HUDEP-2 (cell line): ENCODE measurements at regions not wholly inside any gene's neighbourhood (a gene's known extent, or its start where the extent isn't known, plus 50 kb on each side); places are given as distances from the start of the nearest gene placed in this dataset.
A peak's percentile ranks its signal among the peaks of the same experiment; 100 is the strongest.
"Not testable (repeated sequence)": the region's sequence is repeated elsewhere in the genome, so short reads cannot be mapped to it uniquely, and the experiment has no call there.

Experiments
- DNase-seq, 76 experiments: peaks; one replicate each; lab custom pipeline; 2025; ENCODE audit not compliant: unreplicated experiment in 76 of 76; lab: John Stamatoyannopoulos, UW

DNA sequence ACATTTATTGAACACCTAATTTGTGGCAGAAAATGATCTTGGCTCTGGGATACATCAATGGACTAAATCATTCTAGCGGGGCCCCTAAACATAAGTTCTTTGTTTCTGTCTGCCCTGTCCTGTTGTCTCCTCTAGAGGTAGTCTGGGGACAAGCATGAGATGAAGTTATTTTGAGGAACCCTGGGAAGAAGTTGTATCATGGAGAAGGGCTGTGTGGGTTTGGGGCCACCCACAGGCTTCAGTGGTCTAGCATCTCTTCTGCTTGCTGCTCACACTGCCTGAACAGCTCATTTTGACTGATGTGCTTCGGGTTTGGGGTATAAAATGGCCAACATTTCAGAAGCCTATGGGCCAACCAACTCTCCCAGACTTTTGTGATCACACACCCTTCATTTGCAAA lies 50.3 kb upstream of the OSBPL11 start:
- no peak for DNase-seq

DNA sequence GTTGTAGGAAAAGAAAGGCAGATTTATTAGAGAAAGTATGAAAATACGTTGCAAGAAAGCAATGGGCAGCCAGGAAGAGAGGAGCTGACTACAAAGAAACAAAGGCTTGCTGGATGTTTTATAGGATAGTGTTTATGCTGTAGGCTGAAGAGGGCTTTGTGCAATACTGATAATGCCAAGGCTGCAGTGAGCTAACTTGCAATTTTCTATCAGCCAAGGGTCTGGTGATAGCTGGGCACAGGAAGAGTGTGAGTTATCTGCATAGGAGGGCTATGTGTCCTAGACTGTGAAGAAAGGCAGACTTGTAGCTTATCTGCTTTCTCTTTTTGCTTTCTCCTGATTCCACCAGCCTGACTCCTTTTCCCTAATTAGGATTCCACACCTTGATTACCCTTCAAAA lies 51.3 kb upstream of the OSBPL11 start:
- DNase-seq: peak in 10 of 76 experiments; percentile 2 to 39 (median 16)

DNA sequence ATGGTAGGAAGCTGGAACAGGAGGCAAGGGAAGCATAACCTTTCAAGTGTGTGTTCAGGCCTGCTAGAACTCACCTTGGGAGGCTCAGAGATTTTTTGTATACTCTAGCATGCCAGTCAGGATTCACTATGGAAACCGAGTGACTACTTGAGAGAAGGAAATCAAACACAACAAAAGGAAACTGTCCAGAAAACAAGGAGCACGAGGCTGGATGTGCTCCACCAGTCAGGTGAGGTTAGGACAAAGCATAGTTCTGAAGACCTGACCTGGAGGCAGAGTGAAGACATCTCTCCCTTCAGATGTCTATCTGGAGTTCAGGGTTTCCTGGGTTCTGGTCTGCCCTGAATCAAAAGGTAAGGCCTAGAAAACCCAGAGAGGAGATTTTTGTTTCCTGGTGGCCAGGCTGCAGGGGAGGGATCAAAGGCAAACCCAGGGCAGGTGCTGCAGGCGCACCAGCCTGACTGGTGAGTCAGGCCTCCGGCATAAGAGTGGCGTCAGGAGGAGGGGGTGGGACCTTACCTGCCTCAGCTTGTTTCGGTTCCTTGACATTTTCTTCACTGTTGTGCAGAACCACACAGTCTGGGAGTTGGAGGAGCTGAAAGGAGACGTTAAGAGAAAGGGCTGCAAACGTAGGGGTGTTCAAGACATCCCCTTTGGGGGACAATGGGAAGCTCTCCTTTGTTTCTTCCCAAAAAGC lies 52.2 kb upstream of the OSBPL11 start:
- no peak for DNase-seq

DNA sequence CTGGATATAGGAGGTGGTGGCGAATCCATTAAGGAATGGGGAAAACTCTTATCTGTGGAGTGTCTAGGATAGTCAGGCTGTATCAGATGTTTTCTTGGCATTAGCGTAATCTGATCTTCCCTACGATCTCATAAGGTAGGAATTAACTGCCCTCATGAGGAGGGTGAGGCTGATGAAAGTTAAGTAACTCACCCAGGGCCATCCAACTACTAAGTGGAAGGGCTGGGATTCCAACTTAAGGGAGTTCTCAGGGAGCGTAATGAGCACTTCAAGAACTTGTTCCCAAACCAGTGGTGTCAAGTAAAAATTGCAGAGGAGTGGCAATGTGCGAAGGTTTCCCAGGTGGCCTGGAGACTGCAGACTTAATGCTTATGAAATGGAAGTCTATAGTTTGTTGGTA lies 55.9 kb upstream of the OSBPL11 start:
- no peak for DNase-seq

DNA sequence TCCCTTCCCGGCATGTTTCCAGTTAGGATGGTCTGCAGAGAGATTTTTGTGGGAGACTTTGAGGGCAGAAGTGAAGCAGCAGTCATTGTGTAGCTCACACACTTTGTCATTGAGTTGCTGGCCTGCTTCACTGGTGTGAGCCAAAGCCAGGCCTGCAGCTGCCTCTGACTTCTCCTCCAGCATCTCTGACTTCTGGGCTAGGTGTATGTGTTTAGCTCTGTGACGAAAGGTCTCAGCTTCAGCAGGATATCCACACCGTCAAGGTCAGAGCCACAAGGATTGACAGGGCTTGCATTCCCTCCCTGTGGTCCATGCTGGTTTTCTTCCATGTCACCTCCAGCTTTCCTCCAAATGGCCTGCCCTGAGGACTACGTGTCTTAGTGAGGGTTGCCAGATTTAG lies 57.1 kb upstream of the OSBPL11 start:
- DNase-seq: no peak

DNA sequence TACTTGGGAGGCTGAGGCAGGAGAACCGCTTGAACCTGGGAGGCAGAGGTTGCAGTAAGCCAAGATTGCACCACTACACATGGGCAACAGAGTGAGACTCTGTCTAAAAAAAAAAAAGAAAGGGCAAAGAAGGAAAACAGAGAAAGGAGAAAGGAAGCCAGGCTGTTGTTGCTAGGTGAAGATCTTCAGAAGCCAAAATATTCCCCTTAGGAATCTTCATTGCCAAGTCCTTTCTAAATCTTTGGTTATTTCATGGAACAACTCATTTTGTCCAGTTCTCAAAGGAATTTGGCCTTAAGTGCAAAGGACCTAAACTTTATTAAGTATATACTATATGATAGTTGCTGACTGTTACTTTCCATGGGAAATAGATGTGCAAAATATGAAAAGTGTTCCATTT lies 59.2 kb upstream of the OSBPL11 start:
- no peak for DNase-seq

DNA sequence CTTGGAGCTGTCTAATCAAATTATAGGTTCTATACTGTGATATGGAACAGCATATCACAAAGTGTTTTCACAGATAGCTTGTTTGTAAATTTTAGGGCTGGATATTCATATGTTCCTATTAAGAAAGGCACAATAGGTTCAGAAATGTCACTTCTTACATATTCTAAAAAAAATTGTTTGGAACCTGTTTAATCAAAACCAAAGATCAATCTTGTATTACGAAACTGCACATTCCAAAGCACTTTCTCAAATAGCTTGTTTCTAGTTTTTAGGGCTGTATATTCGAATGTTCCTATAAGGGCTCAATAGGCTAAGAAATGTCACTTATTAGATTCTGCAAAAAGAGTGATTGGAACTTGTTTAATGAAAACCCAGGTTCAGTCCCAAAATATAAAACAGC lies 67.4 kb upstream of the OSBPL11 start:
- DNase-seq: no peak

DNA sequence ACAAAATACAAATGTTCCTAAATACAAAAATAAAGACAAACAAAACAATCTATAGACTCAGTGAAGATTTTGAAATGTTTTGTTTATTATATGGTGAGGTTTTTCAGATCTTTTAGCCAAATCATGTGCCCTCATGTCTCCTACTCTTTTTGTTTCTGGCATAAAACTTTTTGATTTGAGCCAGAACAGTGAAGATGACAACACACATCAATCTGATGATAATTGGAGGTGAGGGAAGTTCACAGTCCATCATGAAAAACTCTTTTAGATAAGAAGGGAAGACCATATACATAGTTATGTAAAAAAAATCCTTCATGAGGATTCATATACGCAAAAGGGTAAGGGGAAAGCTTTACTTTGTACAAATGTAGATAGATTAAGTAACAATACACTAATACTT lies 75.1 kb upstream of the OSBPL11 start:
- no peak for DNase-seq

DNA sequence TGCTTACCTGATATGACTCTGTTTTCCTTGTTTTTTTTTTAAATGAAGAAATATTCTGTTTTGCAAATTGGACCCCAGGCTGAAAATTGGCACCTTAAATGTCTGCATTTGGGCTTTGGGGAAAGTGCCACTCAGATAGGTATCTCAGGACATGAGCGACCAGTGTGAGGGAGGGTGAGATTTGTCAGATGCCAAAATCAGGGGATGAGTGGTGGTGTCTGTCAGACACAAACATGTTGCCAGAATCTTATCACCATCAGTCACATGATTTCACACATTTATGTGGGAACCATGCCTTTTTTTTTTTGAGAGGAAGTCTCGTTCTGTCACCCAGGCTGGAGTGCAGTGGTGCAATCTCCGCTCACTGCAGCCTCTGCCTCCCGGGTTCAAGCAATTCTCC lies 75.6 kb upstream of the OSBPL11 start:
- peak in 8 of 76 experiments; percentile 7 to 29 (median 14) for DNase-seq

DNA sequence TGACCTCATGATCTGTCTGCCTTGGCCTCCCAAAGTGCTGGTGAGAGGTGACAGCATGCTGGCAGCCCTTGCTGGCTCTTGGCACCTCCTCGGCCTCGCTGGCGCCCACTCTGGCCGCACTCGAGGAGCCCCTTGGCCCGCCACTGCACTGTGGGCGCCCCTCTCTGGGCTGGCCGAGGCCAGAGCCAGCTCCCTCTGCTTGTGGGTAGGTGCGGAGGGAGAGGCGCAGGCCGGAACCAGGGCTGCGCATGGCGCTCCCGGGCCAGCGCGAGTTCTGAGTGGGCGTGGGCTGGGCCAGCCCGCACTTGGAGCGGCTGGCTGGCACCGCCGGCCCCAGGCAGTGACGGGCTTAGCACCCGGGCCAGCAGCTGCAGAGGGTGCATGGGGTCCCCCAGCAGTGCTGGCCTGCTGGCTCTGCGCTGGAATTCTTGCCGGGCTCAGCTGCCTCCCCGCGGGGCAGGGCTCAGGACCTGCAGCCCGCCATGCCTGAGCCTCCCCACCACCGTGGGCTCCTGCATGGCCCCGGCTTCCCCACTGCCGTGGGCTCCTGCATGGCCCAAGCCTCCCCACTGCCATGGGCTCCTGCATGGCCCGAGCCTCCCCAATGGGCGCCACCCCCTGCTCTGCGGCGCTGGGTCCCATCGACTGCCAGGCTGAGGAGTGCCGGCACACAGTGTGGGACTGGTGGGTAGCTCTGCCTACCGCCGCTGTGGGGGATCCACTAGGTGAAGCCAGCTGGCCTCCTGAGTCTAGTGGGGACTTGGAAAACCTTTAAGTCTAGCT lies 76.4 kb upstream of the OSBPL11 start:
- DNase-seq: no peak

DNA sequence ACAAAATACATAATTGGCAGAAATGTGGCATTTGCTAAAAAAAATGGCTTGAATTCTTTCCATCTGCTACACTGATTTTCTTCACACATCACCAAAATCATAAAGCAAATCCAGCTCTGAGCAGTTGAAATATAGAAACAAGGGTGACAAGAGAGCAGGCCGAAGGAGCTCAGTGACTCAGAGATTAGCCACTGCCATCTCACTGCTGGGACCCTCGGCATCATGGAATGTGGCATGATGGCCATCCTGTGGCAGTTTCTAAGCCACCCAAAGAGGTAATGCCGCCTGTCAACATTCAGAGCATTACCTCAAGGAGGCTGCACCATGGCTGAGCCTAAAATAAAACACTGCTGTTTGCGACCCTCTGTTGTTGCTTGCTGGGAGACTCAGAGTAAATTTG lies 80.5 kb upstream of the OSBPL11 start:
- DNase-seq: no peak

DNA sequence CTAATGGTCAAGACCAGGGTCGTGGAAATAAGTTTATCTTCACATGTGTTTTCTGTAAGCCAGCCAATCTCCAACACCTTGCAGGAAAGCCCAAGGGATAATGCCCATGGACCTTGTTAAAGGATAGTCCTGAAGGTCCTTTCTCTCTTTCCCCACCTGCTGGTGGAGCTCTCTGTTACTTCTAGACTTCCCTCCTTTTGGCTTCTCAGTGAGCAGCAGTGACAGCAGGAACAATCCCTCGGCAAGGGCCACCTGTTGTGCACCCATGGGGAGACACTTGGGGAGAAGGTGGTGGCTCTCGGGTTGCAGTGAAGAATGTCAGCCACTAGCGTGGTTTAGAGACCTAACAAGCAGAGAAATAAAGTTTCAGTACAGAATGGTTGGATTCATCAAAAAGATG lies 84.0 kb upstream of the OSBPL11 start:
- DNase-seq: peak in 3 of 76 experiments; percentile 6 to 11 (median 10)

DNA sequence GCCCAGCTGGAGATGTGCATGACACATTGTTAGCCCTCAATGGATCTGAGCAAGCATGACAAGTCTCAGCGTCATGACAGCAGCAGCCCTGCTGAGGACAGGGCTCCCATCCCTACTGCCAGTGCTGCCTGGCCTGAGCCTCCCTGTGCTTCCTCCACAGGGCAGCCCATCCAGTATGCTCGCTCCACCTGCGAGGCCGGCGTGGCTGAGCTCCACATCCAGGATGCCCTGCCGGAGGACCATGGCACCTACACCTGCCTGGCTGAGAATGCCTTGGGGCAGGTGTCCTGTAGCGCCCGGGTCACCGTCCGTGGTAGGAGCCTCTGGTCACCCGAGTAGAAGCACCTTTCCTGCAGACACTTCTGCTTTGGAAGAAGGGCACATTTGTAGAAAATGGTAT lies 85.8 kb upstream of the OSBPL11 start:
- DNase-seq: no peak

DNA sequence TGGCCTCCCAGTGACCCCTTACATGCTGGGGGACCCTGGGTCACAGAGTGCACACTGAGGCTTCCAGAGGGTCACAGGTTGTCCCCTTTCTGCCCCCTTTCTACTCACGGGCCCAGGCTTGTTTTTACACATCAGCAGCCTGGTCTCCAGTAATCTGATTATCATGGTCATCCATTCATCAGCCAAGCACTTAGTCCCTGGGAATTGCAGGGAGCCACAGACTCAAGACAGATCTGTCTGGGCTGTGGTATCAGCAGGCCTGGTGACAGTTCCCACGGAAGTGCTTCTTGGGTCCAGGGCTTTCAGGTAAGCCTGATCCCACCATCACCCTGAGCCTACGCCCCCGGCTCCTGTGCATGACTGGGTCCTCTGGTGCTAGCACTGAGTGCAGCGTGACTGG lies 86.6 kb upstream of the OSBPL11 start:
- not testable (repeated sequence) for DNase-seq

DNA sequence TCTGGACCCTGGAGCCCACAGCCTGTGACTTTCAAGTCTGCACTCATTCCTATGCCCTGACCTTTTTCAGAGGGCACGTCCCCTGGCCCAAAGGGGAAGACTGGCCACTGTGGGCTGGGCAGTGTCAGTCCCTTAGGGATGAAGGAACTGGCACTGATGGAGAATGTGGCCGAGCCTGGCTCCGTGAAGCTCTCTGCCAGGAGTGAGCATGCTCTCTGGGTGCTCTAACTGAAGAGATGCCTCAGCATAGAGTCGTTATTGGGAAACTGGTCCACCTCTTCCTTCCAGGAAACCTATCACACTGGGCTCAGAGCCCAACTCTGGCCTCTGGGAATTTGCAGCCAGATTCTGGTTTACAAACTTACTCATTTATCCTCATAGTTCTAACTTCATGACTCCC lies 87.3 kb upstream of the OSBPL11 start:
- DNase-seq: not testable (repeated sequence)

DNA sequence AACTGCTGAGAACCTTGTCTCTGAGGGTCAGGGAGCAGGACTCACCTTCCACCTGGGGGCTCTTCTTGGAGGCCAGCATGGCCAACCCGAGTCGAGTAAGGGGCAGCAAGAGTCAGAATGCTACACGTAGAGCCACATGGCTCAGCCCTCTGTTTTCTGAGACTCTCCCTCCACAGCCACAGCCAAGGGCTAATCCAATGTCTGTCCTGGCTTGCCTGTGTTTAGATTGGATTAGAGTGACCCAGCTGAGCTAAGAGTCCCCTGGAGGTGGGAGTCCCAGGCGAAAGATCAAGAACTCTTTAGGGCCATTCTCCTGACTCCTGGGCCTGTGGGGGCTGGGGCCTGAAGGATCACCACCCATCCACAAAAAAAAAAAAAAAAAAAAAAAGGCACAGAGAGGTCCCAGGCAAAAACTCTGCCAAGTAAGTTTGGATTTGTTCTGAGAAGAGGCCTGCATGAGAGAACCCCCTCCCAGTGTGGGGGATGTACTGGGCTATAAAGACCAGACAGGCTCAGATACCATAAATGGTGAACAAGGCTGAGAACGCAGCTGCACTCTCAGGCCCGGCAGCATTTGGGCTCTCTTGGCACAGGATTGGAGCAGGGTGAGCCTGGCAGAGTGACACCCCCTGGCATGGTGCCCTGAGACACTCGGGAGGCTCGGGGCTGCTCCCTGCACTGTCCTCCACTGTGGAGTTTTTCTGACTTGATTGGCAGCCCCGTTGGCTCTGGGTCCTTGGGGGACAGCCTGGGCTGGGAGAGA lies 88.0 kb upstream of the OSBPL11 start:
- DNase-seq: no peak

DNA sequence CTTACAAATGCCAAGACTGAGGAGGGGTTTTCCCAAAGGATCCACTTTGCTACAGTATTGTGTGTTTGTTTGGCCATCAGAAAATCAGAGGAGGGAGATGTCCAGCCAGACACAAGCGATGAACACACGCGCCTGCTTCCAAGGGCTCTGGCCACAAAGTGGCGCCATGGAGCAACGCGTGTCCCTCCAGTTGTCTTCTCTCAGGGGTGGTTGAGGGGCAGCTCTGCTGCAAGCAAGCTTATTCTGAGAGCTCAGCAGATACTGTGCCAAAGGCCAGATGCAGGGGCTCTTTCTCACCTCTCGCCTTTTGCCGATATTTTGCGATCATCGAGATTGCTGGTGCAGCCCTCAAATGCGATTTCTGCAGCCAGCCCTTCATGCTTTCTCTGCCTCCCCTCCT lies 88.9 kb upstream of the OSBPL11 start:
- peak in 6 of 76 experiments; percentile 3 to 22 (median 12) for DNase-seq

DNA sequence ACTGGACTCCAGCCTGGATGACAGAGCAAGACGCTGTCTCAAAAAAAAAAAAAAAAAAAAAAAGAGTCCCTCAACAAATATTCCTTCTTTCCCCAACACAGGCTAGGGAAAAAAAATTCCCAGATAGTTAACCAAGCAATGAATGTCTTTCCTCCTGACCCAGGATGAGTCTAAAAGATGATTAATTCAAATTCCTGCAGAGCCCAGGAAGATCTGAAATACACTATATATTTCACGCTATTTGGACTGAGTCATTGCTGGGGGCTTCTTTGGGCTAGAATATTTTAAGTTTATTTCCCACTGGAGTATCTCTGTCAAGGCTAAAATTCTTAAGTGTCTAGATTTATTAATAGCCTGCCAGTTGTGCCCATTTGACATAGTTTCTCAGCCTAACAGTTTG lies 90.4 kb upstream of the OSBPL11 start:
- DNase-seq: not testable (repeated sequence)

DNA sequence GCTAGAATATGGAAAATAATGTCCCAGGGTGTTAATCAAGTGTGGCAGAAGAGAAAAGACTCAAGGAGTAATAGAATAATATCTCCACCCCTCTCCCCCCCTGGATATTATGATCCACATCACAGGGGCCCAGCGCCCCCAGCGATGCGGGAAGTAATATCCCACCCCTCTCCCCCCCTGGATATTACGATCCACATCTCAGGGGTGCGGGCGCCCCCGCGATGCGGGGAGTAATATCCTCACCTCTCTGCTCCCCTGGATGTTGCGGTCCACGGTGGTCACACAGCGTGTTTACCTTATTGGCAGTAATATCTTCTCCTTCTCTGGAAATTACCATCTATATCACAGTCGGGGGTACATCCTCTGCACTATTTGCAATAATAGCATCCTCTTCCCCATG lies 97.1 kb upstream of the OSBPL11 start:
- no peak for DNase-seq

DNA sequence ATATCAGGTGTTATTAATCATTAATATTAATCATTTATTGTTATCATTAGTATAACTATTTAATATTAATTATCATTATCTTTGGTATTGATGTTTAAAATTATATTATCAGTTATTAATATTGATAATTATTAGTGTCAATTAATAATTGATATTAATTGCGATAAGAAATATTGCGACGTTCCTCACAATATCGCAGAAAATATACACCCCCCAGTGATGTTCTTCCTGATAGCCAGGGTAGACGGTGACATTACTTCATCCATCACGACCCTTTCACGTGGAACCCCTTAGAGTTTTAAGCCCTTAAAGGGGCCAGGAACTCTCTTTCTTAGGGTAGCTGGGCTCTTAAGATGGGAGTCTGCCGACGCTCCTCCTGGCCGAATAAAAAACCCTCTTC lies 98.6 kb upstream of the OSBPL11 start:
- no peak for DNase-seq

DNA sequence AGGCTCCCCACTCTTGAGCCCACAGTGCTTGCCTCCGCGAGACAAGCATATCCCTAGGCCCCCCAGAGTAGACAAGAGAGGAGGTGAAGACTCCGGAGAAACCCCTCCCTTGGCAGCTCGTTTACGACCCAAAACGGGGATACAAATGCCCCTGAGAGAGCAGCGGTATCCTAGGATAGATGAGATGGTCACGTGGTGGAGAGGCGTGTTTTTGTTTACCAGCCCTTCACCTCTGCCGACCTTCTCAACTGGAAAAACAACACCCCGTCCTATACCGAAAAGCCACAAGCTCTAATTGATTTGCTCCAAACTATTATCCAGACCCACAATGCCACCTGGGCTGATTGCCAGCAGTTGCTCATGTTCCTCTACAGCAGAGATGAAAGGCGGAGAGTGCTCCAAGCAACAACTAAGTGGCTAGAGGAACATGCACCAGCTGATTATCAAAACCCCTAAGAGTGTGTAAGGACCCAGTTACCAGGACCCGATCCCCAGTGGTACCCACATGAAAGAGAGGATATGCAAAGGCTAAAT lies 99.5 kb upstream of the OSBPL11 start:
- DNase-seq: no peak
